ENCODE measurements at regions not wholly inside any gene's neighbourhood (a gene's known extent, or its start where the extent isn't known, plus 50 kb on each side); places are given as distances from the start of the nearest gene placed in this dataset.
"Not testable (repeated sequence)": the region's sequence is repeated elsewhere in the genome, so short reads cannot be mapped to it uniquely, and the experiment has no call there.

DNA sequence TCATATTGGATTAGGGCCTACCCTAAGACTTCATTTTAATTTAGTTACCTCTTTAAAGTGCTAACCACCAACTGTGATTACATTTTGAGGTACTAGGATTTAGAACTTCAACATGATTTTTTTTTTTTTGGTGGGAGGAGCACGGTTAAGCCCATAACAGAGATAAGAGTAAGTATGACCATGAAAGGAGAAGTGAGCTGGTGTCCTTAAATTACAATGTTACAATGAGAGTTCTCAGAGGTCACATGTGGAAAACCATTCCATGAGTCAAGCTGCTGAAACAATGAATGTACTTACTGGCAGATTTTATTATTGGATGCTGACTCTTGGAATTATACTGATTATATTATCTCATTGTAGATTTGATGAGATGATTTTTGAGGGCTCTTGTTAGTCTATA lies 779.3 kb upstream of the CITED2 start:
- DNase-seq: no peak
- no peaks in the 10 kb centered on the region for H3K4me1 Mint-ChIP-seq (ENCODE audit: low read depth, unreplicated experiment)
- no peaks in the 10 kb centered on the region for H3K9me3 Mint-ChIP-seq (ENCODE audit: unreplicated experiment)
- H3K36me3 Mint-ChIP-seq (ENCODE audit: unreplicated experiment): no peaks in the 10 kb centered on the region
- peaks cover 3% of the 10 kb centered on the region for H3K27me3 Mint-ChIP-seq (ENCODE audit: unreplicated experiment)
- H3K27ac Mint-ChIP-seq (ENCODE audit: unreplicated experiment): no peak overlapping the region
- TF ChIP-seq, protein P1, sequence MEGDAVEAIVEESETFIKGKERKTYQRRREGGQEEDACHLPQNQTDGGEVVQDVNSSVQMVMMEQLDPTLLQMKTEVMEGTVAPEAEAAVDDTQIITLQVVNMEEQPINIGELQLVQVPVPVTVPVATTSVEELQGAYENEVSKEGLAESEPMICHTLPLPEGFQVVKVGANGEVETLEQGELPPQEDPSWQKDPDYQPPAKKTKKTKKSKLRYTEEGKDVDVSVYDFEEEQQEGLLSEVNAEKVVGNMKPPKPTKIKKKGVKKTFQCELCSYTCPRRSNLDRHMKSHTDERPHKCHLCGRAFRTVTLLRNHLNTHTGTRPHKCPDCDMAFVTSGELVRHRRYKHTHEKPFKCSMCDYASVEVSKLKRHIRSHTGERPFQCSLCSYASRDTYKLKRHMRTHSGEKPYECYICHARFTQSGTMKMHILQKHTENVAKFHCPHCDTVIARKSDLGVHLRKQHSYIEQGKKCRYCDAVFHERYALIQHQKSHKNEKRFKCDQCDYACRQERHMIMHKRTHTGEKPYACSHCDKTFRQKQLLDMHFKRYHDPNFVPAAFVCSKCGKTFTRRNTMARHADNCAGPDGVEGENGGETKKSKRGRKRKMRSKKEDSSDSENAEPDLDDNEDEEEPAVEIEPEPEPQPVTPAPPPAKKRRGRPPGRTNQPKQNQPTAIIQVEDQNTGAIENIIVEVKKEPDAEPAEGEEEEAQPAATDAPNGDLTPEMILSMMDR (IDR thresholded peaks at IDR 0.05; ENCODE audit: partially characterized antibody, unreplicated experiment): no peak
- H3K4me3 Mint-ChIP-seq (ENCODE audit: unreplicated experiment): no peak overlapping the region

DNA sequence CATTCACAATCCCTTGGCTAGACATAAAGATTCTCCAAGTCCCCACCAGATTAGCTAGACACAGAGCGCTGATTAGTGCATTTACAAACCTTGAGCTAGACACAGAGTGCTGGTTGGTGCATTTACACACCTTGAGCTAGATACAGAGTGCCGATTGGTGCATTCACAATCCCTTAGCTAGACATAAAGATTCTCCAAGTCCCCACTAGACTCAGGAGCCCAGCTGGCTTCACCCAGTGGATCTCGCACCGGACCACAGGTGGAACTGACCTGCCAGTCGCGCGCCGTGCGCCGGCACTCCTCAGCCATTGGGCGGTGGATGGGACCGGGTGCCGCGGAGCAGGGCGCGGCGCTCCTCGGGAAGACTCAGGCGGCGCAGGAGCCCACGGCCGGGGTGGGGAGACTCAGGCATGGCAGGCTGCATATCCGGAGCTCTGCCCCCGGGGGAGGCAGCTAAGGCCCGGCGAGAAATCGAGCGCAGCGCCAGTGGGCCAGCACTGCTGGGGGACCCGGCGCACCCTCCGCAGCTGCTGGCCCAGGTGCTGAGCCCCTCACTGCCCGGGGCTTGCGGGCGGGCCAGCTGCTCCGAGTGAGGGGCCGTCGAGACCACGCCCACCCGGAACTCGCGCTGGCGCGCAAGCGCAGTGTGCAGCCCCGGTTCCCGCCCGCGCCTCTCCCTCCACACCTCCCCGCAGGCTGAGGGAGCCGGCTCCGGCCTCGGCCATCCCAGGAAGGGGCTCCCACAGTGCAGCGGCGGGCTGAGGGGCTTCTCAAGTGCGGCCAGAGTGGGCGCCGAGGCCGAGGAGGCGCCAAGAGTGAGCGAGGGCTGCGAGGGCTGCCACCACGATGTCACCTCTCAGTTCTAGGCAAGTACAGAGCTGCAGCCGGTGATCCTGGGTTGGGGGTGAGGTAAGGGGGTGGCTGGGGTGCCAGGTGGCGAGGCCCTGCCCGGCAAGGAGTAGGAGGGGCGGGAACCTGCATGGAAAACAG lies 773.7 kb upstream of the CITED2 start:
- not testable (repeated sequence) for H3K4me3 Mint-ChIP-seq (ENCODE audit: unreplicated experiment); DNase-seq; H3K9me3 Mint-ChIP-seq (ENCODE audit: unreplicated experiment); H3K27me3 Mint-ChIP-seq (ENCODE audit: unreplicated experiment); H3K4me1 Mint-ChIP-seq (ENCODE audit: low read depth, unreplicated experiment); H3K27ac Mint-ChIP-seq (ENCODE audit: unreplicated experiment); H3K36me3 Mint-ChIP-seq (ENCODE audit: unreplicated experiment)

DNA sequence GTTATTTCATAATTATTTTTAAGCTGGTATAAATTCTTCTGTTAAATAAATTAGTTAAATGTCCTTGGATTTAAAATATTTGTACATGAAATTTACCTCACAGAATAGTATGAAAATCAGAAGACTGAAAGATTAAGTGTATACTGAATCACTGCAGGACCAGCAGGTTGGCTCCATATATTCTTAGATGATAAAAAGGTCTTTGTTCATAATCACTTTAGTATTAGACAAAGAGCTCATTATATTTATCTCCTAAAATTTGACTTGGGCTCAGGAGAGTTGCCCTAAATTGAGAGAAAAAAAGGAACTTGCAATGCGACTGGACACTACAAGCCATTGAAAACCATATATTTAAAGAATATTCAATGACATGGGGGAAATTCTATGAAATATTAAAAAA lies 766.4 kb upstream of the CITED2 start:
- TF ChIP-seq, protein P1 (IDR thresholded peaks at IDR 0.05; ENCODE audit: partially characterized antibody, unreplicated experiment): no peak
- H3K4me3 Mint-ChIP-seq (ENCODE audit: unreplicated experiment): no peak overlapping the region
- DNase-seq: no peak
- peaks cover 2% of the 10 kb centered on the region for H3K27me3 Mint-ChIP-seq (ENCODE audit: unreplicated experiment)
- H3K9me3 Mint-ChIP-seq (ENCODE audit: unreplicated experiment): peaks cover 2% of the 10 kb centered on the region
- peaks cover 7% of the 10 kb centered on the region for H3K4me1 Mint-ChIP-seq (ENCODE audit: low read depth, unreplicated experiment)
- no peaks in the 10 kb centered on the region for H3K36me3 Mint-ChIP-seq (ENCODE audit: unreplicated experiment)
- no peak overlapping the region for H3K27ac Mint-ChIP-seq (ENCODE audit: unreplicated experiment)

DNA sequence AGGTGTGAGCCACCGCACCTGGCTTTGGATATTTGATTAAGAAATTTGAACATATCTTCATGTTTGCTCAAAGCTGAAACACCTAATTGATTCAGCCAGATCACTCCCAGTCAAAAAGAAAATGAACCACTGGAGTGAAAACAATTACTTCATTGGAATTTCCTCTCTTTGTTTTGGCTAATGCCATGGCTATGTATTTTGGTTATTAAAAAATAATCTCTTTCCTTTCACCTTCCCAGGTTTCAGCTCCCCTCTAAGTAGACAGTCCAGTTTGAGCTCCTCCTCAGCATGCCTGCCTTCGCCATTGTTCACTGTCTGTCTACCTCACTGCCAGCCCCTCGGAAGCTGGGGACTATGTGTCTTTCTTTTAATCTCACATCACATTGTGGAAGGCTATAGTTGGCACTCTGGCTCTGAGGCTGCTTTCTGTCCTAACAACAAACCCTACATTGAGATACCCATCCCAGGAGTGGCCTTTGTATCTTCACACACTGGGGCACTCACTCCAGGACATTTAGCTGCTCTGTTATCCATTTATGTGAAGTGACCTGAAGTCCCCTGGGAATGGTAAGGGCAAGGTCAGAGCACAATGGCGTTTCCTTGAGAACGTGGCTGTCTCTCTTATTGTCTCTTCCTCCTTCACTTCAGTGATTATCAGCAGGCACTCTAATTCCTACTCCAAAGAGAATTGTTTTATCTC lies 764.0 kb upstream of the CITED2 start:
- no peak for DNase-seq
- TF ChIP-seq, protein P1 (IDR thresholded peaks at IDR 0.05; ENCODE audit: partially characterized antibody, unreplicated experiment): no peak
- Mint-ChIP-seq H3K9me3 (ENCODE audit: unreplicated experiment) (peaks cover 2% of the 10 kb centered on the region), H3K4me1 (ENCODE audit: low read depth, unreplicated experiment) (peaks cover 7% of the 10 kb centered on the region), H3K4me3 (ENCODE audit: unreplicated experiment) (no peak overlapping the region), H3K27ac (ENCODE audit: unreplicated experiment) (peak overlapping the region; percentile 30), H3K27me3 (ENCODE audit: unreplicated experiment) (peaks cover 2% of the 10 kb centered on the region), H3K36me3 (ENCODE audit: unreplicated experiment) (no peaks in the 10 kb centered on the region)

DNA sequence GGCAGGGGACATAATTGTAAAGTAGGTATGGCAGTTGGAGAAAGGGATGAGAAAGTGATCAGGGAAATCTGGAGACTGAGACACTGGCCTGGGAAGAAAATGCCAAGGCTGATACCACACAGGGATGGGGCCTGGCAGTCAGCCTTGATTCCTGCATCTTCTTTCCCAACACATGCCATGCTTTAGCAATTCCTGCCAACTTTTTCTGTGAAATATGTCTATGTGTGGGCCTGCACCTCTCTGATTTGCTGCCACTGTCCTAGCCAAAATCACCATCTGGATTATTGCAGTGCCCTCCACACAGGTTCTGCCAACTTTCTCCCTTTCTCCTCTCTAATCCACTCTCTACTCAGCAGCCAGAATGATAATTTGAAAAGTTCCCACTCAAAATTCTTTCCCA lies 759.8 kb upstream of the CITED2 start:
- Mint-ChIP-seq H3K4me1 (ENCODE audit: low read depth, unreplicated experiment) (peaks cover 7% of the 10 kb centered on the region), H3K9me3 (ENCODE audit: unreplicated experiment) (peaks cover 2% of the 10 kb centered on the region), H3K27ac (ENCODE audit: unreplicated experiment) (no peak overlapping the region), H3K36me3 (ENCODE audit: unreplicated experiment) (peaks cover 6% of the 10 kb centered on the region), H3K4me3 (ENCODE audit: unreplicated experiment) (no peak overlapping the region), H3K27me3 (ENCODE audit: unreplicated experiment) (no peaks in the 10 kb centered on the region)
- DNase-seq: no peak
- TF ChIP-seq, protein P1 (IDR thresholded peaks at IDR 0.05; ENCODE audit: partially characterized antibody, unreplicated experiment): no peak

All from glutamatergic neuron (in vitro differentiated cells).